KOPT-K1 (cell line): ENCODE measurements at regions not wholly inside any gene's neighbourhood (a gene's known extent, or its start where the extent isn't known, plus 50 kb on each side); places are given as distances from the start of the nearest gene placed in this dataset.
"Not testable (repeated sequence)": the region's sequence is repeated elsewhere in the genome, so short reads cannot be mapped to it uniquely, and the experiment has no call there.

Experiments used
- H3K27ac ChIP-seq: fragments of 200-600 bp; sonication (generic); 2 replicates; pipeline ENCODE4 v1.5.1; 2016; ENCODE audit warnings: antibody characterized with exemption, mild to moderate bottlenecking, low read depth, low read length; ENCODE audit not compliant: poor library complexity, severe bottlenecking
- H3K36me3 ChIP-seq: fragments of 200-600 bp; sonication (generic); 2 replicates; pipeline ENCODE4 v1.5.1; 2017; ENCODE audit warnings: antibody characterized with exemption, mild to moderate bottlenecking, low read length, moderate library complexity; ENCODE audit not compliant: insufficient read depth
- H3K9me3 ChIP-seq: fragments of 200-600 bp; sonication (generic); 2 replicates; pipeline ENCODE4 v1.5.1; 2017; ENCODE audit warnings: antibody characterized with exemption, low read length, mild to moderate bottlenecking; ENCODE audit not compliant: insufficient read depth, poor library complexity, severe bottlenecking

DNA sequence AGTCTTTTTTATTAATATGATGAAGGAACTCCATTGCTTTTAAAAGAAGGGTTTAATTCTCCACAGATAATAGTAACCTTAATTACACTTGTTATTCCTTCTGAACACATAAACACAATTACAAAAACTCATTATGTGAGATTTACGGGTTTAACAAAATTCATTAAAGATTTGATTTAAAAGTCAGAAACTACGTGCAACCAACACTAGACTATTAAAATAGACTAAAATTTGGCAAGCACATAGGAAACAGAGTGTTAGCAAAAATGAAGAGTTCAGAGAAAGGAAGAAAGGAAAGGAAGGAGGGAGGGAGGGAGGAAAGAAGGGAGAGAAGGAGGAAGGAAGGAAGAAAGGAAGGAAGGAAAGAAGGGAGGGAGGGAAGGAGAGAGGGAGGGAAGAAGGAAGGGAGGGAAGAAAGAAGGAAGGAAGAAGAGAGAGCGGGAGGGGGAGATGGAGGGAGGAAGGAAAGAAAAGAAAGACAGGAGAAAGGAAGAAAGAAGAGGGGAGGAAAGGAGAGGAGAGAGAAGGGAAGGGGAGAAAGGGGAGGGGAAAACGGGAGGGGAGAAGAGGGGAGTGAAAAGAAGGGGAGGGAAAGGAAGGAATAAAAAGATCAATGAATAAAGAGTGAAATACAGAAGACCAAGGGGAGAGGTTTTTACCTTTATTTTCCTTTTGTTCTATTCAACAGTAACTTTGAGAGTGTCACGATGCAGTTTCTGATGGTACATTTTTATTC is 123.4 kb upstream of the LYPLAL1 start:
- no peak overlapping the region for H3K27ac ChIP-seq
- no peaks in the 10 kb centered on the region for H3K9me3 ChIP-seq
- no peaks in the 10 kb centered on the region for H3K36me3 ChIP-seq

DNA sequence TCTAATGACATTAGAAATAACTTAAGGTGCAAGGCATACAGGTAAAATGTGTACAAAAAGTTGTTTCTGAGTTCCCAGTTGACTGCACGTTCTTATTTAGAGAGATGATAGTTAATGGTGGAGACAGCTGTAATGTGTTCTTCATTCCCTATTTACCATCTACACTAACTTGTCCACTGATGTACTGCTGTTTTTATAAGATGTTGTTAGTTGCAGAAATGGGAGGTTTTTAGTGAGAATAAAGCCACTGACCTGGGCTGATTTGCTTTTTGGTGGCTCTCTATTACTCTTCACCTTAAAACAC is 122.9 kb upstream of the LYPLAL1 start:
- no peaks in the 10 kb centered on the region for H3K9me3 ChIP-seq

DNA sequence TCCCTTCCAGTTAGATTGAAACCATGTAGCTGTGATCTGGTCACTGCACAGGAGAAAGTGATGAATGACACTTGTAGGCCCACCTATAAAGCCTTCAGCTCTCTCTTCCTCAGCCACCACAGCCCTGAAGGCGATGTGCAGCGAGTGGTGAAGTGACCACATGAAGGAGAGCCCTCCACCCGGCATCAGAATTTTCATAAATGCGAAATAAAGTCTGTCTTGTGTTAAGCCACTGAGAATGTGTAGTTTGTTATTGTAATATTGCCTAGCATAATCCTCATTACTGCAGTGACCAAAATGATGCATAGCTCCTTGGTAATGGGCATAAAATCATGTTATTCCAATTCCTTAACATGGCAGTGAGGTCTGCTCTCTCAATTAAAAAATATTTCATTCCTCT is 122.1 kb upstream of the LYPLAL1 start:
- Histone ChIP-seq H3K36me3 (no peaks in the 10 kb centered on the region), H3K9me3 (no peaks in the 10 kb centered on the region), H3K27ac (no peak overlapping the region)

More for the DNA sequence above, 122.9 kb upstream of the LYPLAL1 start:
- Histone ChIP-seq H3K27ac (no peak overlapping the region), H3K36me3 (no peaks in the 10 kb centered on the region)

DNA sequence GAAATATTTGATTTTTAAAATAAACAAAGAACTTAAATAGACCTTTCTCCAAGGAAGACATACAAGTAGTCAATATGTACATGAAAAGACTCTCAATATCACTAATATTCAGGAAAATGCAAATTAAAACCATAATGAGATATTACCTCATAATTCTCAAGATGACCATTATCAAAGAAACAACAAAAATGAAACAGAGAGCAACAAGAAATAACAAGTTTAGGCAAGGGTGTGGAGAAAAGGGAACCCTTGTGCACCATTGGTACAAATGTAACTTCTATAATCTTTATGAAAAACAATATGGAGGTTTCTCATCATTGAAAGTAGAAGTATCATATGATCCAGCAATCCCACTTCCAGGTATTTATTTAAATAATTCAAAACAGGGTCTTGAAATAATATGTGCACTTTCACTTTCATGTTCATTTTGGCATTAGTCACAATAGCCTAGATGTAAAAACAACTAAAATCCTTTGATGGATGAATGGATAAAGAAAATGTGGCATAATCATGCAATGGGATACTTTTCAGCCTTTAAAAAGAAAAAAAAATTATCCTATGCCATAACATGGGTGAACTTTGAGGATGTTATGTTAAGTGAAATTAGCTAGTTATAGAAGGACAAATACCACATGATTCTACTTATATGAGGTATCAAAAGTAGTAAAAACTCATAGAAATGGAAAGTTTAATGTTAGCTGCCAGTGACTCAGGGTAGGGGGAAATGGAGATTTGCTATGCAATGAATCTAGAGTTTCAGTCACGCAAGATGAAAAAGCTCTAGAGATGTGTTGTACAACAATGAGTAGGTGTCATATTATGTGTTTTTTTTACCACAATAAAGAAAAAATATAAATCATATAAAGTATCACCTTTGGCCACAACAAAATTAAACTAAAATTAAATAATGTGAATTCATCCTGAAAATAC is 114.5 kb upstream of the LYPLAL1 start:
- no peaks in the 10 kb centered on the region for H3K9me3 ChIP-seq
- no peak overlapping the region for H3K27ac ChIP-seq
- H3K36me3 ChIP-seq, result no peaks in the 10 kb centered on the region

DNA sequence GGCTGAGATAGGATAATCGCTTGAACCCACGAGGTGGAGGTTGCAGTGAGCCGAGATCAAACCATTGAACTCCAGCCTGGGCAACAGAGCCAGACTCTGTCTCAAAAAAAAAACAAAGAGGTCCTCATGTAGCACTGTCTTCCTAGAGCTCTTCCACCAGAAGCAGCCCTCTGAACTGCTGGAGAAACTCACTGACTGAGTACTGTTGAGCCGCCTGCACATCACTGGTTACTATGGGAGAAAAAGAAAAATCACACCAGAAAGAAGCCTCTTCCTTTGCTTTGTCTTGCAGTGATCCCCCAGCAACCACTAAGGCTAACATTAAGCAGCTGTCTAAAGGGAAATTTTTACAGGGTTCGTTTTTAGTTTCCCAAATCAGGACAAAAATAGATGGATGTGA is 112.9 kb upstream of the LYPLAL1 start:
- H3K36me3 ChIP-seq, result no peaks in the 10 kb centered on the region
- no peaks in the 10 kb centered on the region for H3K9me3 ChIP-seq
- H3K27ac ChIP-seq, result no peak overlapping the region

DNA sequence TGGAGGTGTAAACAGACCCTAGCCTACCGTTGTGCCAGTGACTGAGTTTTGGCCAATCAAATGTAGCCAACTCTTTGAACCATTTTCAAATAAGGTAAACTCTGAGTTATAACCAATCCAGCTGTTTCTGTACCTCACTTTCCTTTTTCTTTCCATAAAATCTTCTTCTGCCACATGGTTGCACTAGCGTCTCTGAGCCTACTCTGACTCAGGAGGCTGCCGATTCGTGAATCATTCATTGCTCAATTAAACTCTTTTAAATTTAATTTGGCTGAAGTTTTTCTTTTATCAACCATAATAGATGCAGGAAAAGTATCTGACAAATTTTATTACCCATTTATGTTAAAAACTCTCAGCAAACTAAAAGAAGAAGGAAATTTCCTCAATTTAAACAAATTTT is 111.5 kb upstream of the LYPLAL1 start:
- Histone ChIP-seq H3K27ac (no peak overlapping the region), H3K36me3 (no peaks in the 10 kb centered on the region), H3K9me3 (no peaks in the 10 kb centered on the region)

DNA sequence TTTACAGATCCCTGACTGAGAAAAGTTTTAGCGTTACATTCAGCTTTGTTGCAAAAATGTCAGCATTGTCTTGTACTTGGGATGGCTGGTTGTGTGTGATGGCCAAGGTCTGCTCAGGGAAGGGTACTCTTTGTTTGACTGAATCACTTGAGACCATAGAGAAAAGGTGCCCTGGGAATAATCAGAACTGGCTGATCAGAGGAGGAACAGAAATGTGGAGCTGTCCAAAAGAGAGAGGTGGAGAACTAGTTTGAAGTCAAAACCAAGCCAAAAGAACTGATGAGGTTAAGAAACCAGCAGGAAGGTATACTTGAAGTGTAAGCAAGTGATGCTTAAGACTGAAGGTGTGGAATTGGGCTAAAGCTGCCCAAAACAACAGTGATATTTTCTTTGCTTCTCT is 107.6 kb upstream of the LYPLAL1 start:
- Histone ChIP-seq H3K36me3 (no peaks in the 10 kb centered on the region), H3K27ac (no peak overlapping the region), H3K9me3 (peaks cover 9% of the 10 kb centered on the region)

DNA sequence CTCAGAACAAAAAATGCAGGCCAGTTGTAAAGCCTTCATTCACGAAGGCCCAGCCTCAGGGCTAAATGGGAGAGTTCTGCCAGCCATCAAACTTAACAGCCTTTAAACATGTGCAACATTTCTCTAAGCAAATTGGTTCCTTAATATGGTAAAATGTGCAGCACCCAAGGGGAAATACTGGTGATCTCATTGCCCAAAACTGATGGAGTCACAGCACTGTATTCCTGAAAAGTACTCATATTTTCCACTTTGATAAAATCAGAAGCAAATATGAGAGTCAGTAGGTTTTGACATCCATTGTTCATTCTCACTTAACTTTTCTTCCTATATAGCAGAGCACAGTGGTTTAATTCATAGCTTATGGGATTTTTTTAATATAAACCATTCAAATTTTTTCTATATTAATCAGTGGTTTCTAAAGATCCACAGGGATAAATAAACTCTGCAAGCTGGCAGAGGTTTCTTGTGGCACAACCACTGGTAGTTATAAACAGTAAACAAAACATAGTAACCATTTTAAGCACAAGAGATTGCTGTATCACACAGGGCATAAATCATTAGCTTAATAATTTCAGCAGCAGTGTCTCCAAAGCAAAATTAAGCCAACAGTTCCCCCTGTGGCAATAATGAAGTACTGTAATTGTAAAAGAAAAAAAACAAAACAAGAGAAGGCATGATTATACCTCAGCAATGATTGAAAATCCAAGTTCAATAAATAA is 106.9 kb upstream of the LYPLAL1 start:
- Histone ChIP-seq H3K27ac (no peak overlapping the region), H3K9me3 (peaks cover 12% of the 10 kb centered on the region), H3K36me3 (no peaks in the 10 kb centered on the region)

DNA sequence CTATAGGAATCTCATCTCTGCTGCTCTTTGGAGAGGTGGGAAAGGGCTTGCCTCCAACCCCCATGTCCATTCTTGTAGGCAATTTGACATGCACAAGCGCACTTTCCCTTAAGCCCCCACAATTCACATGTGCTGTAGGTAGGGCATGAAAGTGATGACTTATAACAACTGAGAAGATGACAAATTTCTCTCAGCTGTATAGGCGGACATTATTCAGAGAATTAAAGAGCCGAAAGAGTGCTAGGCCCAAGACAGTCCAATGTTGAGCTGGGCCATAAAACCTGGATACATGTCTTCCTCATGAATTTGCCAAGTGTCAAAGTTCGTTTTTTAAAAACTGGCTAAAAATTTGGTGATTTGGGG is 106.3 kb upstream of the LYPLAL1 start:
- H3K27ac ChIP-seq, result no peak overlapping the region
- peaks cover 12% of the 10 kb centered on the region for H3K9me3 ChIP-seq
- no peaks in the 10 kb centered on the region for H3K36me3 ChIP-seq

DNA sequence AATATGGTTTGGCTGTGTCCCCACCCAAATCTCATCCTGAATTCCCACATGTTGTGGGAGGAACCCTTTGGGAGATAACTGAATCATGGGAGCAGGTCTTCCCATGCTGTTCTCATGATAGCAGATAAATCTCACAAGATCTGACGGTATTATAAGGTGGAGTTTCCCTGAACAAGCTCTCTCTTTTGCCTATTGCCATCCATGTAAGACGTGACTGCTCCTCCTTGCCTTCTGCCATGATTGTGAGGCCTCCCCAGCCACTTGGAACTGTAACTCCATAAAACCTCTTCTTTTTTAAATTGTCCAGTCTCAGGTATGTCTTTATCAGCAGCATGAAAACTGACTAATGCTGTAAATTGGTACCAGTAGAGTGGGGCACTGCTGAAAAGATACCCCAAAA is 103.3 kb upstream of the LYPLAL1 start:
- not testable (repeated sequence) for H3K27ac ChIP-seq, H3K36me3 ChIP-seq
- H3K9me3 ChIP-seq, result peaks cover 12% of the 10 kb centered on the region

DNA sequence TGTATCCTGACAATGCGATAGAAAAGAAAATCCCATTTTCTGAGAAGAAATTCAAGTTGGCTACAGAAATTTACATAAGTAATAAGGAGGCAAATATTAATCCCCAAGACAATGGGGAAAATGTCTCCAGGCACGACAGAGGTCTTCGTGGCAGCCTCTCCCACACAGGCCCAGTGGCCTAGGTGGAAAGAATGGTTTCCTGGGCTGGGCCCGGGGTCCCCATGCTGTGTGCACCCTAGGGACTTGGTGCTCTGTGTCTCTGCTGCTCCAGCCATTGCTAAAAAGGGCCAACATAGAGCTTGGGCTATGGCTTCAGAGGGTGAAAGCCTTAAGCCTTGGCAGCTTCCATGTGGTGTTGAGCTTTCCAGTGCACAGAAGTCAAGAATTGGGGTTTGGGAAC is 102.5 kb upstream of the LYPLAL1 start:
- no peaks in the 10 kb centered on the region for H3K36me3 ChIP-seq
- no peak overlapping the region for H3K27ac ChIP-seq
- H3K9me3 ChIP-seq, result peaks cover 12% of the 10 kb centered on the region

DNA sequence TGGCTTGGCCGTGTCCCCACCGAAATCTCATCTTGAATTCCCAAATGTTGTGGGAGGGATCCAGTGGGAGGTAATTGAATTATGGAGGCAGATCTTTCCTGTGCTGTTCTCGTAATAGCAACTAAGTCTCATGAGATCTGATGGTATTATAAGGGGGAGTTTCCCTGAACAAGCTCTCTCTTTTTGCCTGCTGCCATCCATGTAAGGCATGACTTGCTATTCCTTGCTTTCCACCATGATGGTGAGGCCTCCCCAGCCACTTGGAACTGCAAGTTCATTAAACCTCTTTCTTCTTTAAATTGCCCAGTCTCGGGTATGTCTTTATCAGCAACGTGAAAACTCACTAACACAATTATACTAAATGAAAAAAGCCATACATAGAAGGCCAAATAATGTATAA is 101.3 kb upstream of the LYPLAL1 start:
- Histone ChIP-seq H3K36me3 (no peaks in the 10 kb centered on the region), H3K27ac (no peak overlapping the region), H3K9me3 (peaks cover 12% of the 10 kb centered on the region)

DNA sequence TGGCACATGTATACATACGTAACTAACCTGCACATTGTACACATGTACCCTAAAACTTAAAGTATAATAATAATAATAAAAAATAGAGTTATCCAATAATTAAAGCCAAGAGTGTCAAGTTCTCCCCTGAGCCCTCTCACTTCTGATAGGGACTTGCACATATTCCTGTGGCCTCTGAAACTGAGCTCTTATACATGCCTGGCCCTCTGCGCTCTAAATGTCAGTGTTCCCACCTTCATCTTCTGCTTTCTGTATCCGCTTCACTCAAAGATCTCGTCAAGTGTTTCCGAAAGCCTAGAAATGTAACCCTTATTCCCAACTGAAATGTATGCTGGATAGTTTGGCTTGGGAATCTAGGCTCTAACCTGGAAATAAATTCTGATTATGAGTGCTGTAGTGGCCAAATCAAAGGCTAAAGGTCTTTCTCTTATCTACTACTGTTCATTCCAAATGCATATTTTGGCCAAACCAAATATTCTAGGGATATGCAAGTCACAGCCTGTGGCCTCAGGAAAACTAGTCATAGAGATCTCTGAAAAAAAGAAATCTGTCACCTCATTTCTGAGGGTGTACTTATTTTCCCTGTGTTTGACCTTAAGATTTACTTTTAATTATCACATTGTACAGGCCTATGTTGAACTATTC is 99.5 kb upstream of the LYPLAL1 start:
- no peaks in the 10 kb centered on the region for H3K36me3 ChIP-seq
- peaks cover 12% of the 10 kb centered on the region for H3K9me3 ChIP-seq
- no peak overlapping the region for H3K27ac ChIP-seq

DNA sequence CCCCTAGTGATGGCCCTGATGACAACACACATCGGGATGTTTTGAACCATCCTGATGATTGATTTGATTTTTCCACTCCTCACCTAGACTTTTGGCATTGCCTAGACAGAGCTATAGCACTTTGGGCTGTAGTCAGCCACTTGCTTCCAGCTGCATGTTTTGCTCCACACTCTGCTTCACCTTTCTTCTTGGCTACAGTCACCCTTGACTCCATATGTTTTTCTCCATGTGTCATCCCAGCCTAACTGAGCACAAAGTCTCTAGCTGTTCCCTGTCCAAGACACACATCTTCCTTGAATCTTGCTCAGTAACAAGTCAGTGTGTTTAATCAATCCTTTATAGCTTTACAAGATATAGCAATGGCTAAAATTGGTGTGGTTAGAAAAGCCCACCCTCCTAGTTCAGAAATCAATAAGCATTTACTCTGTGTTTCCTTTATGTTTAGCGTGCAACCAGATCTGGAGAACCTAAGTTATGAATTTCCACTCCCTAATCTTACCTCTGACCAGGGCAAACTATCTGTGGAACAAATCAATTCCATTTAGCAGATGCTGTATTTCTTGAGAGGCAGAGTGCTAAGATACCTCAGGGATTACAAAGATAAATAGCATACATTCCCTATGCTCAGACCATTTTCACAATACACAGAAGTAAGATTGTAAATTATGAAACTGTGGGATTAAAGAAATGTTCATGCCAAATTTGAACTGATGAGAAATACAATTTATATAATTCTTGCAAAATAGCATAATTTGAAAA is 98.4 kb upstream of the LYPLAL1 start:
- peaks cover 11% of the 10 kb centered on the region for H3K9me3 ChIP-seq
- no peaks in the 10 kb centered on the region for H3K36me3 ChIP-seq
- no peak overlapping the region for H3K27ac ChIP-seq
